A673 (cell line): ENCODE measurements at regions not wholly inside any gene's neighbourhood (a gene's known extent, or its start where the extent isn't known, plus 50 kb on each side); places are given as distances from the start of the nearest gene placed in this dataset.

Source experiments
- CTCF ChIP-seq: fragments of 300-800, 200-600 bp; sonication (generic); conservative IDR thresholded peaks from 2 replicates; pipeline ENCODE4 v1.5.1; 2017; ENCODE audit warnings: low read depth, mild to moderate bottlenecking, antibody characterized with exemption, low read length, moderate library complexity, mixed read lengths
- EZH2 ChIP-seq: fragments of 200-600 bp; sonication (generic); IDR thresholded peaks from 2 replicates; pipeline ENCODE4 v1.6.1; 2017; ENCODE audit warnings: borderline replicate concordance, low read depth, mild to moderate bottlenecking, mixed read lengths, antibody characterized with exemption, low read length; ENCODE audit not compliant: poor library complexity, severe bottlenecking

- TF ChIP-seq EZH2 (no peak), CTCF (no peak)
These were observed 130.1 kb upstream of the TLR4 start for GRCh38 chr9:117574099-117574498.
